AG09319 (cell line): ENCODE measurements at regions not wholly inside any gene's neighbourhood (a gene's known extent, or its start where the extent isn't known, plus 50 kb on each side); places are given as distances from the start of the nearest gene placed in this dataset.

Source experiments
- DNase-seq: peaks from one replicate; pipeline ENCODE4 v3.0.0-alpha.2; 2010; ENCODE audit warnings: low read depth; ENCODE audit errors: extremely low read depth
- CTCF ChIP-seq: IDR thresholded peaks from 2 replicates; pipeline ENCODE4 v1.5.1; 2011; ENCODE audit warnings: low read depth, mild to moderate bottlenecking, inconsistent platforms, low read length, moderate library complexity

GRCh38 chr3:25281732-25282126 lies 146.3 kb upstream of the RARB start:
- no peak for TF ChIP-seq CTCF
- DNase-seq, result no peak

- DNase-seq, result no peak
- TF ChIP-seq CTCF, result no peak
These were observed 144.4 kb upstream of the RARB start for GRCh38 chr3:25283613-25284012.

- DNase-seq, result no peak
- no peak for TF ChIP-seq CTCF
These were observed 143.8 kb upstream of the RARB start for GRCh38 chr3:25284249-25284648.

GRCh38 chr3:25287291-25287884 lies 140.7 kb upstream of the RARB start:
- no peak for TF ChIP-seq CTCF
- DNase-seq, result no peak

GRCh38 chr3:25288413-25288812 lies 139.7 kb upstream of the RARB start:
- TF ChIP-seq CTCF, result no peak
- no peak for DNase-seq

GRCh38 chr3:25289156-25289555 lies 138.9 kb upstream of the RARB start:
- TF ChIP-seq CTCF, result no peak
- no peak for DNase-seq

GRCh38 chr3:25289663-25290062 lies 138.4 kb upstream of the RARB start:
- no peak for DNase-seq
- TF ChIP-seq CTCF, result no peak
